Ascending aorta (tissue), 2 donors: ENCODE measurements at regions not wholly inside any gene's neighbourhood (a gene's known extent, or its start where the extent isn't known, plus 50 kb on each side); places are given as distances from the start of the nearest gene placed in this dataset.

Source experiments
- DNase-seq, 2 donors: peaks; one replicate each; pipeline ENCODE4 v3.0.0-alpha.2; 2019; ENCODE audit warnings: low spot score in 2 of 2
- H3K27ac ChIP-seq, 2 donors: fragments of 200-600 bp; sonication (generic); one replicate each; pipeline ENCODE4 v1.5.1; 2016 to 2017; ENCODE audit warnings: mild to moderate bottlenecking in 1 of 2
- H3K27me3 ChIP-seq: fragments of 200-600 bp; sonication (generic); one replicate; pipeline ENCODE4 v1.5.1; 2017
- H3K36me3 ChIP-seq, 2 donors: fragments of 200-600 bp; sonication (generic); one replicate each; pipeline ENCODE4 v1.5.1; 2016
- H3K4me1 ChIP-seq, 2 donors: fragments of 200-600 bp; sonication (generic); one replicate each; pipeline ENCODE4 v1.5.1; 2016 to 2017; ENCODE audit warnings: mild to moderate bottlenecking in 1 of 2
- H3K4me3 ChIP-seq, 2 donors: fragments of 200-600 bp; sonication (generic); one replicate each; pipeline ENCODE4 v1.5.1; 2016 to 2017; ENCODE audit warnings: mild to moderate bottlenecking in 1 of 2
- H3K9me3 ChIP-seq, 2 donors: fragments of 200-600 bp; sonication (generic); one replicate each; pipeline ENCODE4 v1.5.1; 2016
- CTCF ChIP-seq, 3 experiments: fragments of 200-600 bp in 2 of 3; fragments of 450-650 bp in 1 of 3; sonication (generic) in 2 of 3; IDR thresholded peaks; one replicate each; pipeline ENCODE4 v1.5.1; 2016 to 2019; ENCODE audit warnings: antibody characterized with exemption in 3 of 3, mild to moderate bottlenecking in 1 of 3, moderate library complexity in 1 of 3
- intact Hi-C: fragments of 100-400 bp; cut with DNase I; formaldehyde crosslinking; loops from one replicate; pipeline ENCODE4 v1.15.1; 2023

GRCh38 chr2:145265244-145265643 is 745.3 kb upstream of the ZEB2 start:
- Histone ChIP-seq H3K4me1 (no peaks in the 10 kb centered on the region), H3K9me3 (no peaks in the 10 kb centered on the region), H3K4me3 (no peak overlapping the region), H3K27ac (no peak overlapping the region), H3K36me3 (no peaks in the 10 kb centered on the region), H3K27me3 (no peaks in the 10 kb centered on the region)
- no peak for TF ChIP-seq CTCF (IDR thresholded peaks at IDR 0.05)
- DNase-seq: no peak
- intact Hi-C loops: no loop called here

- DNase-seq: no peak
- no peaks in the 10 kb centered on the region for H3K36me3 ChIP-seq
- no peak overlapping the region for H3K4me3 ChIP-seq
- TF ChIP-seq CTCF (IDR thresholded peaks at IDR 0.05): no peak
- H3K4me1 ChIP-seq: no peaks in the 10 kb centered on the region
- intact Hi-C loops: no loop called here
- H3K27me3 ChIP-seq: no peaks in the 10 kb centered on the region
- no peaks in the 10 kb centered on the region for H3K9me3 ChIP-seq
- H3K27ac ChIP-seq: no peak overlapping the region
These were observed 740.8 kb upstream of the ZEB2 start for GRCh38 chr2:145260674-145261073.

GRCh38 chr2:145260081-145260480 is 740.2 kb upstream of the ZEB2 start:
- Histone ChIP-seq H3K4me1 (no peaks in the 10 kb centered on the region), H3K4me3 (no peak overlapping the region), H3K36me3 (no peaks in the 10 kb centered on the region), H3K9me3 (no peaks in the 10 kb centered on the region), H3K27ac (no peak overlapping the region), H3K27me3 (no peaks in the 10 kb centered on the region)
- DNase-seq: no peak
- intact Hi-C loops: no loop called here
- no peak for TF ChIP-seq CTCF (IDR thresholded peaks at IDR 0.05)

- no peak overlapping the region for H3K27ac ChIP-seq
- intact Hi-C loops: no loop called here
- DNase-seq: no peak
- no peaks in the 10 kb centered on the region for H3K4me1 ChIP-seq
- no peaks in the 10 kb centered on the region for H3K9me3 ChIP-seq
- no peak overlapping the region for H3K4me3 ChIP-seq
- no peak for TF ChIP-seq CTCF (IDR thresholded peaks at IDR 0.05)
- no peaks in the 10 kb centered on the region for H3K36me3 ChIP-seq
- no peaks in the 10 kb centered on the region for H3K27me3 ChIP-seq
These were observed 739.1 kb upstream of the ZEB2 start for GRCh38 chr2:145258903-145259579.

GRCh38 chr2:145257931-145258330 is 738.0 kb upstream of the ZEB2 start:
- H3K4me1 ChIP-seq: no peaks in the 10 kb centered on the region
- no peak for DNase-seq
- H3K36me3 ChIP-seq: no peaks in the 10 kb centered on the region
- no peaks in the 10 kb centered on the region for H3K27me3 ChIP-seq
- TF ChIP-seq CTCF (IDR thresholded peaks at IDR 0.05): no peak
- no peak overlapping the region for H3K27ac ChIP-seq
- intact Hi-C loops: no loop called here
- H3K9me3 ChIP-seq: no peaks in the 10 kb centered on the region
- no peak overlapping the region for H3K4me3 ChIP-seq

- intact Hi-C loops: no loop called here
These were observed 736.6 kb upstream of the ZEB2 start for GRCh38 chr2:145256551-145256950.

More at GRCh38 chr2:145256551-145256950, 736.6 kb upstream of the ZEB2 start:
- DNase-seq: no peak
- no peak overlapping the region for H3K4me3 ChIP-seq
- H3K27ac ChIP-seq: no peak overlapping the region
- no peaks in the 10 kb centered on the region for H3K36me3 ChIP-seq
- H3K27me3 ChIP-seq: no peaks in the 10 kb centered on the region
- no peaks in the 10 kb centered on the region for H3K9me3 ChIP-seq
- no peaks in the 10 kb centered on the region for H3K4me1 ChIP-seq
- no peak for TF ChIP-seq CTCF (IDR thresholded peaks at IDR 0.05)
